K562 (cell line): ENCODE measurements at regions not wholly inside any gene's neighbourhood (a gene's known extent, or its start where the extent isn't known, plus 50 kb on each side); places are given as distances from the start of the nearest gene placed in this dataset.

ENCODE experiments used
- ATAC-seq: fragments of 200-7000 bp; cut with Tn5 transposase; 3 replicates; pipeline ENCODE4 v1.9.1; 2020; ENCODE audit warnings: moderate library complexity
- BruUV-seq: library from RNA; stranded (reverse); fragments of 400-500 nt; replicated peaks from 2 replicates; lab custom pipeline; 2021; lab: Mats Ljungman, UMichigan
- CTCF ChIA-PET: fragments of 300-600 bp; formaldehyde crosslinking; extraction: SDS; loops from one replicate; lab custom pipeline; 2021; ENCODE audit warnings: low intra/inter-chr PET ratio; lab: Yijun Ruan, JAX
- POLR2A ChIA-PET: fragments of 300-600, 350-650 bp; sonication (Branson Sonifier 250); formaldehyde crosslinking; extraction: SDS; loops from one replicate; lab custom pipeline; 2021; ENCODE audit warnings: antibody characterized with exemption, inconsistent platforms; lab: Yijun Ruan, JAX
- DNase-seq, 4 experiments: peaks; one replicate each; pipeline versions ENCODE4 v3.0.0 to v3.0.0-alpha.2; 2011 to 2018; ENCODE audit warnings: low spot score in 3 of 4, mixed read lengths in 3 of 4; ENCODE audit errors: extremely low read depth in 1 of 4
- FAIRE-seq: peaks from 2 replicates; lab custom pipeline; 2011; peaks lifted over from hg19 to GRCh38; lab: Jason Lieb, UNC
- H2AFZ ChIP-seq: 2 replicates; pipeline ENCODE4 v1.6.0; 2011; ENCODE audit warnings: low read depth, low read length, control low read depth, inconsistent platforms
- H3K27ac ChIP-seq: fragments of 200-600 bp; 3 replicates; pipeline ENCODE4 v1.8.0; 2011; ENCODE audit warnings: low read depth, mild to moderate bottlenecking, control low read depth, inconsistent platforms, low read length, moderate library complexity, mixed read lengths; ENCODE audit errors: extremely low read depth
- H3K27me3 ChIP-seq, 2 experiments: fragments of 300-600 bp in 1 of 2; 2 replicates in 1 of 2; 3 replicates in 1 of 2; pipeline versions ENCODE4 v1.6.0 to v1.8.0; 2011; ENCODE audit warnings: inconsistent platforms in 2 of 2, low read length in 2 of 2, mild to moderate bottlenecking in 1 of 2, mixed read lengths in 1 of 2, moderate library complexity in 1 of 2; ENCODE audit not compliant: control insufficient read depth in 2 of 2, insufficient read depth in 2 of 2
- H3K36me3 ChIP-seq: fragments of 300-600 bp; 3 replicates; pipeline ENCODE4 v1.8.0; 2011; ENCODE audit warnings: mild to moderate bottlenecking, low read length, inconsistent platforms; ENCODE audit not compliant: control insufficient read depth, insufficient read depth
- H3K4me1 ChIP-seq, 2 experiments: fragments of 200-600 bp in 1 of 2; replicated peaks in 1 of 2; 2 replicates in 1 of 2; 3 replicates in 1 of 2; pipeline versions ENCODE4 v1.5.1 to v1.8.0; 2011; ENCODE audit warnings: inconsistent platforms in 2 of 2, low read length in 2 of 2, mild to moderate bottlenecking in 1 of 2, mixed read lengths in 1 of 2, moderate library complexity in 1 of 2; ENCODE audit not compliant: control insufficient read depth in 2 of 2, insufficient read depth in 2 of 2
- H3K4me2 ChIP-seq: 2 replicates; pipeline ENCODE4 v1.6.1; 2011; ENCODE audit warnings: low read length, control low read depth, inconsistent platforms, mixed read lengths; ENCODE audit not compliant: insufficient read depth
- H3K4me3 ChIP-seq: fragments of 200-600 bp; sonication (generic), shearing (Covaris generic); 2 replicates; pipeline ENCODE4 v1.5.1; 2016; ENCODE audit warnings: control low read depth, inconsistent platforms
- H3K79me2 ChIP-seq: fragments of 200-600 bp; 3 replicates; pipeline ENCODE4 v1.8.0; 2011; ENCODE audit warnings: low read length, inconsistent platforms; ENCODE audit not compliant: control insufficient read depth, insufficient read depth
- H3K9ac ChIP-seq, 2 experiments: 2 replicates each; pipeline versions ENCODE4 v1.6.0 to v1.6.1; 2011; ENCODE audit warnings: low read depth in 2 of 2, low read length in 2 of 2, control low read depth in 1 of 2, inconsistent platforms in 1 of 2, mild to moderate bottlenecking in 1 of 2, mixed read lengths in 1 of 2; ENCODE audit not compliant: insufficient read depth in 1 of 2
- H3K9me1 ChIP-seq: one replicate; pipeline ENCODE4 v1.6.0; 2011; ENCODE audit warnings: inconsistent platforms, mild to moderate bottlenecking, low read length, moderate library complexity; ENCODE audit not compliant: control insufficient read depth, insufficient read depth
- H3K9me3 ChIP-seq: replicated peaks from 2 replicates; pipeline ENCODE4 v1.5.1; 2011; ENCODE audit warnings: low read depth, low read length, inconsistent platforms; ENCODE audit not compliant: control insufficient read depth, insufficient read depth
- H4K20me1 ChIP-seq: replicated peaks from 2 replicates; pipeline ENCODE4 v1.6.1; 2011; ENCODE audit warnings: low read length, inconsistent platforms, mixed read lengths; ENCODE audit not compliant: control insufficient read depth, insufficient read depth
- ARID4B ChIP-seq: sonication (generic); formaldehyde crosslinking; IDR thresholded peaks from 2 replicates; pipeline ENCODE4 v1.8.0; 2022; ENCODE audit warnings: mild to moderate bottlenecking, missing genetic modification reagents
- CTCFL ChIP-seq: IDR thresholded peaks from 2 replicates; pipeline ENCODE4 v1.6.1; 2011; ENCODE audit warnings: borderline replicate concordance, low read depth, mild to moderate bottlenecking, moderate library complexity, low read length; ENCODE audit not compliant: insufficient read depth, poor library complexity, severe bottlenecking
- RREB1 ChIP-seq: fragments of 250-450 bp; sonication (Bioruptor Pico); IDR thresholded peaks from 2 replicates; pipeline ENCODE4 v1.4.0; 2020
- USF1 ChIP-seq: sonication (generic); formaldehyde crosslinking; IDR thresholded peaks from 2 replicates; pipeline ENCODE4 v1.9.0; 2022; ENCODE audit warnings: mild to moderate bottlenecking, missing genetic modification reagents
- ZNF431 ChIP-seq: sonication (generic); formaldehyde crosslinking; IDR thresholded peaks from 2 replicates; pipeline ENCODE4 v1.8.0; 2022; ENCODE audit warnings: mild to moderate bottlenecking, missing genetic modification reagents
- WGBS: fragments of 100-300 bp; shearing (Covaris generic); methylation state at CpG from one replicate; pipeline ENCODE4 v1.1.6; 2016; ENCODE audit warnings: low coverage, mixed read lengths; ENCODE audit not compliant: insufficient coverage; ENCODE audit errors: missing lambda C conversion rate; 5-methylcytosine and 5-hydroxymethylcytosine counted together
- in situ Hi-C: fragments of 300-500 bp; cut with MboI; formaldehyde crosslinking; loops from 4 replicates; pipeline ENCODE4 v1.15.0; 2018; ENCODE audit warnings: inconsistent platforms, mixed read lengths
- intact Hi-C: fragments of 100-400 bp; cut with micrococcal nuclease; formaldehyde crosslinking; loops from 2 replicates; pipeline ENCODE4 v1.14.2; 2022

GRCh38 chr13:19057588-19058340, 123.9 kb downstream of the TUBA3C start (continued):
- TF ChIP-seq RREB1 (CRISPR knock-in tag) (no peak), USF1 (no peak)

GRCh38 chr13:19056984-19057490, 124.6 kb downstream of the TUBA3C start:
- Histone ChIP-seq H3K9me3 (no peaks in the 10 kb centered on the region), H3K27me3 (peaks cover 0 to 1% of the 10 kb centered on the region in 2 experiments; a peak in 2 of 5 replicates), H2AFZ (no peak overlapping the region), H3K79me2 (no peaks in the 10 kb centered on the region), H3K9me1 (no peaks in the 10 kb centered on the region), H3K9ac (no peak overlapping the region), H3K27ac (no peak overlapping the region), H3K4me3 (no peak overlapping the region), H4K20me1 (no peaks in the 10 kb centered on the region), H3K4me1 (no peaks in the 10 kb centered on the region), H3K36me3 (no peaks in the 10 kb centered on the region), H3K4me2 (no peak overlapping the region)
- no peak for ATAC-seq
- no peak for DNase-seq
- no TSS peak for BruUV-seq
- in situ Hi-C loops (no loop called here), intact Hi-C loops (no loop called here)
- CTCF ChIA-PET = no interaction called here
- POLR2A ChIA-PET = no interaction called here
- FAIRE-seq = no peak
- 6% methylated on average over 10 of the region's 12 CpGs for WGBS
- no peak for TF ChIP-seq ARID4B (CRISPR knock-in tag)
- TF ChIP-seq CTCFL = no peak
- TF ChIP-seq ZNF431 (CRISPR knock-in tag) = no peak
